Stimulated activated CD4-positive, alpha-beta T cell treated with anti-CD3 and anti-CD28 coated beads, TNF-alpha, amount 100 ng/mL, for 24 hours (primary cell): ENCODE measurements at regions not wholly inside any gene's neighbourhood (a gene's known extent, or its start where the extent isn't known, plus 50 kb on each side); places are given as distances from the start of the nearest gene placed in this dataset.
"Not testable (repeated sequence)": the region's sequence is repeated elsewhere in the genome, so short reads cannot be mapped to it uniquely, and the experiment has no call there.

Source experiments
- DNase-seq, 3 experiments: peaks; one replicate each; pipeline ENCODE4 v3.0.0-alpha.2; 2020; ENCODE audit warnings: low read depth in 3 of 3

DNA sequence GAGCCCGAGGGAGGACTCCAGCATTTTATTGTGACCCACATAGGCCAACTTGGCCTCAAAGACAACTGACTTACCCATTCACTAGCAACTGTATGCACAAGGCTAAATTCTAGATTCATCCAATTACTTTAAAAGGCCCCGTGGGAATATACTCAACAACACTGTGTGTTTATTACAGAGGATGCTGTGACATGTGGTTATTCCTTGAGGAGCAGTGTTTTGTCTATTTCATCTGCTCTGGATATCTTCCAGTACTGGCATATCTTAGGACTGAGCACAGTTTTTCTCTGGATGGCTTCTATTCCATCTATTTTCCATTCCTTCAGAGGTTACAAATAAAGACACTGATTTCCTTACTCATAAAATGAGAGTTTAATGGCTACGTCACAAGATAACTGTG lies 87.2 kb upstream of the KRAS start:
- DNase-seq, result no peak

DNA sequence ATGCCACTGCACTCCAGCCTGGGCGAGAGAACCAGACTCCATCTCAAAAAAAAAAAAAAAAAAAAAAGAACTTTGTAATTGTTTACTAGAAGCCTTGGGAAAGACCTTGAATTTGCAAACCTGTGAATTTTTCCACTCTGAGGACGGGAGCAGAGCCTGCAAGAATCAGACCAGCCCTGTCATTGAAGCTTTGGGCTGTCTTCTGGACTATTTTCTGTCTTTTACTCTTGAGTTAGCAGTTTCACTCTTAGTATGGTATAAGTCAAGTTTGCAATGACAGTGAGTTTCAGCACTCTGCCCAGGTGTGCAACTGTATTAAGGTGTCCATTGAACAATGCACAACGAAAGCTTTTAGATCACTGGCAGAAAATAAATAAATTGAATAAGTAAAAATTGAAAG lies 81.4 kb upstream of the KRAS start:
- DNase-seq, result no peak

DNA sequence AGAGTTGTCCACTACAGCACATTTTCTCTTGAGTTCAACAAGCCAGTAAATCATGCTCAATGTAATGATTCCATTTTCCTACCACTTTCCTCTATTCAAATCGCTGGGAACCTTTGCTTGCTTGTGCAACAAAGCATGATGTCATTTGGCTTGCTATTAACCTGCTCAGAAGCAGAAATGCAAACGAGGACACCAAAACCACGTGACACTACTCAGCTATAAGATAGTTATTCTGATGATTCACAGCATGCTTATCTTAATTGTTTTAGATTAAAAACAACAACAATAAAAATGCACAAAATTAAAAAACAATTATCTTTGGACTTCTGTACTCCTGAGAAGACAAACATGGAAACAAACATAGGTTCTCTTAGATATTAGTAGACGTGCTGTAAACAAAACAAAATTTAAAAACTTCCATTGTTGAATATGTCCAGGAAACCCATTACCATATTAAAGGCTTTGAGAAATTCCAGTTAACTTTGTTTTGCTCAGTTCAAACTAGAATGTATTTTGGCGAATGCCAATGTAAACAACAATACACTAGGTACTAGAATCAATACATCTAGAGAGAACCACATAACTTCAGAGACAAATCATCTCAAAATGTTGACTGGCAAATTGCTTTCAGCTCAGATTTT lies 77.5 kb upstream of the KRAS start:
- no peak for DNase-seq

DNA sequence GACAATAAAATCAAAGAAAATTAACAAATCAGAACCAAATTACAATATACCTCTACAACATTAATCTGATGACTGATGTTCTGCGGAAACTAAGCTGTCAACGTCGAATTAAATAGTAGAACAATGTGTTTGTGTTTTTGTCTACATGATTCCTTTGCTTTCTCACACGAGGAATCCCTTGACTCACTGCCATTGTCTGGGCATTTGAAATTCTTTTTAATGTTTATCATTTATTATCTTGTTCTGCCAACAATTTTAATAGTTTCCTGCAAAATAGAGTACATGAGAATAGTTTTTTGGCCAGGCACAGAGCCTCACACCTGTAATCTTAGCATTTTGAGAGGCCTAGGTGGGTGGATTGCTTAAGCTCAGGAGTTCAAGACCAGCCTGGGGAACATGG lies 76.6 kb upstream of the KRAS start:
- no peak for DNase-seq

DNA sequence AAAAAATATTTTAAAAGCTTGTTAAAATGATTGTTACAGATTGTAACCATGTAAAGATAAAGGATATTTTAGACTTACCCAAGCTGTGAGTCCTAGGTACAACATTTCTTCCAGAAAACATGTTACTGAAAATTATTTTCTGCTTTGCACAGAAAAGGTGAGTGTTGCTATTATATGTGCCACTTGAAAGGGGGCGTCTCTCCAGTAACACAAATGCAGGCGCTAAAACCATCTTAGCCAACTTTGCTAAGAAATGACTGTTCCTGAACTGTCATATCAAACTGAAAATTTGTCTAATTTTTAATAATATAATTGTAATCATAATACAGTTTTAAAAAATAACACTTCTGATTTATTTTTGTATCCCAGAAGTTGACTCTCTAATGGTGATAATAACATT lies 75.6 kb upstream of the KRAS start:
- no peak for DNase-seq

DNA sequence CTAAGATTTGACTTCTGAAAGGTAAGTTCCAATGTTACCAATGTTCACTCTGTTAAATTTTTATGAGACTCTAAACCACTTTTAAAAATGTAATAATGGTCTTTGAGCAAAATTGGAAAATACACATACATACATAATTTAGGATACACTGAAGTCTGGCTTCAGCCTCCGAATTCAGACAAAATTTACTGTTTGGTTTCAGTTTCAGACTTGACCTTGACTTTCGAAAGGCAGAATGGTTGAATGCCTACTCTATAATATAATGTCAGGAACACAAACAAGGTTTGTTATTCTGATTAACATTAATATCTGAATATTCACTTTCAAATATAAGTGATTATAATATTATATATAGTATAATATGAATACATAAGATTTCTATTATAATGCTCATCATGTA lies 74.1 kb upstream of the KRAS start:
- DNase-seq, result no peak

DNA sequence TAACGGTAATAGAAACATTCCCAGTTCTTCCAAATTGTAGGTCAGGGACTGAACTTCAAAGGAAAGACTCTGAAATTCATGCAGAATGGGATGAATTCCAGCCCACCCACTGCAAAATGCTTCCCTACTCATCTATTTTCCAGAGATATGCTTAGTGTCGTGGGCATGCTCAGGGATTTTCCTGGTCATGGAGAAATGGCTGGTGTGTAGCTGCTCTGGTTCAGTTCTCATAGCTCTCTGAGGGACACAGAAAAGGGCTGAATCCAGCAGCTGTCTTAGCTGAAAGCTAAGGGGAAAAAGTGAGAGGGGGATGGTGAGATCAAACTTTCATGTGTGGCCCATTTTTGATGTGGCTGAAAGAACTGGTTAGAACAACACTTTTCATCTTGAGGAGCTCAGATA lies 72.9 kb upstream of the KRAS start:
- no peak for DNase-seq

DNA sequence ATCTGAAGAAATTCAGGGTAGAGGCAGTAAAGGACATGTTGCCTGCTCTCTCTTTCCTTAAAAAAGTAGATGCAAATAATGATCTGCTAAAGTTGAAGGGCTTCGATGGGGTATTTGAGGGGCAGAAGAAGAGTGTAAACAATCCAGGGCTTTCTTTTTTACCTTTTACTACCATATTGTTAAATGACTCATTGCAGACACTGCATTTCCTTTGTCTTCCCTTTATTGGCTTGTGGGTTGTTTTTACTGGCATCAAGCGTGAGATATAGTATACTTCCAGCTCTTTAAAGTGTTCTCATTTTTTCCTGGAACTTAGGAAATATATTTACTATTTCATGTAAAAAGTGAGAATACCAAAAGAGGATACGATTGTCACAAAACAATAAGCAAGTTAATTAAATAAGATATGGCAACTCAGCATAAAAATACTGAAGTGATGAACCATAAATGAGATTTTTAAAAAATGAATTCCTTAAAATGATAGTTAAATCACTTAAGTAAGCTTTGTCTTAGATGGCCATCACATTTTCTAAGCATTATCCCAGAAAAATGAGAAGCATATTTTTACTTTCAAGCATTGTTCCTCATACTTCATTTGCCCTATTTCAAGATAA lies 72.3 kb upstream of the KRAS start:
- no peak for DNase-seq

DNA sequence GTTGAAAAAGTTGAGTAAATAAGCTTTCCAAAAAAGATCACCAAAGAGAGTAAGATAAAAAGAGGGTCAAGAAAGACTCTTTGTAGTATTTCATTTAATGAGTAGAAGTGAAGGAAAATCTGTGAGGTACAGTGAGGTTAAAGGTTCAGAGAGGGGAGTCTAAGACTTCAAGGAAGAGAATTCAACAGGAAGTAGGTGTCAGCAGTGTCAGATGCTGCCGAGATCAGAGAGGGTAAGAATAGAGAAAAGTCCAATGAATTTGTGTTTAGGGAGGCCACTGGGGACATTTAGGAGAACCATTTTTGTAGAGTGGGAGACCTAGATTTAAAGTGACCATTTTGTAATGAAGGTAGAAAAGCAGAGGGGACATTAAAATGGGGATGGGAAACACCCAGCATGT lies 71.6 kb upstream of the KRAS start:
- no peak for DNase-seq

DNA sequence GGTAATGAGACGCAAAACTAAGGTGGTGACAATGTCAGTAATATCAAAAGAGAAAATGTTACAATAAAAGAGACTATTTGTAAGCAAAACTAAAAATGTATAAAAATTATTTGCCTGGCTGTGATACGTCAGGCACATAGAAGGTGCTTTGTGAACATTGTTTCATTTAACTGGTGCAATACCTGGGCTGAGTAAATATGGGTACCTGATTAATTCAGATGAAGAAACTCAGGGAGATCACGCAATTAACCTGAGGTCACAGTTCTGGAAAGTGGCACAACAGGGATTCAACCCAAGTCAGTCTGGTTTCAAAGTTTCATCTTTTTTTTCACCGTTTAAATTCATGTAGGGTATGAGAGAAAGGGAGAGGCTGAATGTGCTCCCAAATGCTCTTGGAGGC lies 71.0 kb upstream of the KRAS start:
- no peak for DNase-seq

DNA sequence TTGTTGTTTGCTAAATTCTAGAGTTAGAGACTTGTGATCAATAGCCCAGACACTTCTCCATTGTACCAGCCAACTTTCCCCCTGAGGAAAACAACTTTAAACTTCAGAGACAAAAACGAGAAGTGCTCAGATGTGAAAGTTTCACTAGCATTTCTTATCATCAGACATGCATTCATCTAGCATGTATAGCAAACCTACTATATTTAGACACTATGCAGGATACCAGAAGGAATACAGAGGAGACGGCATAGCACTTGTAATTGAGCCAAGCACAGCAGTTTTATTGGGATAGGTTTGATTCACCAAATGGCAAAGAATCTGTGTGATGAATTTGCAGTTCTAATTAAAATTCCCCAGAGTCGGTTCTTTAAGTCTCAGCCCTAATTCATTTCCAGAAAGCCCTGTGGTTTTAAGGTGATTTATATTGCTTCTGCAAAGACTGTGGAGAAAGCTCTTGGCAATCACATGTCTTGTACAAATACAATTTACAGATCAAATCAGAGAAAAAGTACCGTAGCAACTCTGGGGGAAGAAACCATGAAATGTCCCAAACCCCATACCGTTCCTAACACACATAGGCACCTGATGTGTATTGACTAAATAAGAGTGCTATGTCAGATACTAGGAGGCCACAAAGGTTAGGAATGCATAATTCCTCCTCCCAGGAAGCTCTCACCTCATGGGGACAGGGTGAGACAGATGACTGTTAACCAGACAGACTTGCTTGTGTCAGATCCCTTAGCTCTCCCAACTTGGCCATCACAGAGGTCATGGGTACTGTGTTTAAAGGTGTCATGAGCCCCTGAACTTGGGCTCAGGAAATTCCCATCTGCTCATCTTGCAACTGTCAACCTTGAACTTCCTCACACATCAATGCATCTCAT lies 69.6 kb upstream of the KRAS start:
- no peak for DNase-seq

DNA sequence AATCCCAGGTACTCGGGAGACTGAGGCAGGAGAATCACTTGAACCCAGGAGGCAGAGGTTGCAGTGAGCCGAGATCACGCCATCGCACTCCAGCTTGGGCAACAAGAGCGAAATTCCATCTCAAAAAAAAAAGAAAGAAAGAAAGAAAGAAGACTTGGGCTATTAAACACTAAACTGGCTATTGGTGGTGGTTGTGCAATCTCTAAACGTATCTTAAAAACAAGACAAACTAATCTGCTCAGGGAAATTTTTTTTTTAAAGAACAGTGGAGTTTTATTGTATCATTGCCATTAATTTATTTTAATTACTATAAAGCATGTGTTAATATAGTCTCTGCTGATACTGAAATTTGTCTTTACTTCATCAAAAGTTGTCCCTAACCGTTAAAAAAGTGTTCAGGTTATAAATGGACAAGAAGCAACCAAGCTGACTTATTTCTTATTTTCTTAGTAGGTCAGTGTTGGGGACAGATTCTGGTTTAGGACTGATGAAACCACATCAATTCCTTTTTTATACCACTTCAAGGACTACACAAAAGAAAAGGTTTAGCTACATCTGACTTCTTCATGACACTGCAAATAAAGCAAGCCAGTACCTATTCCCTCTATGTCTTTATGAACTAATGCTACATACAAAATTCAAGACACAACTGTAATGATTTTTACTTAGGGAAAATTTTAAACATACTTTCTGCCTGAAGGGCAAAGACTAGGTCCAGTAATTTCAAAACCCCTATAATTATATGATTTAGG lies 68.7 kb upstream of the KRAS start:
- DNase-seq, result no peak

DNA sequence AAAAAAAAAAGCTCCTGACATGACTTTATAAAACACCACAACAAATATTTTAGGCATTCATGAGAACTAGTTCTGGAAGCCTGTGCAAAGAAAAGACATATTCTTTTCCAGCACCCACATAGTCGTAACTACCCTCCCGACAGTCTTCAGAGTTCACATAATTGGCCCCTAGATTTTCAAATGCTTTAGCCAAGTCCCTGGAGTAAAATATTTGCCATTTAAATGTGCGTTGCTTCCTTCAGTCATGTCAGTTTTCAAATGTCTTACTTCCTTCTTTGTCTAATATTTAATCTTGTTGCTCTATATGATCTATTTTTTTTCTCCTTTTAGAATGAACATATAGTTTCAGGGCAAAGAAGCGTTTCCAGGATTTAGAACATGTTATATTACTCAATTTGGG lies 66.8 kb upstream of the KRAS start:
- DNase-seq, result no peak

DNA sequence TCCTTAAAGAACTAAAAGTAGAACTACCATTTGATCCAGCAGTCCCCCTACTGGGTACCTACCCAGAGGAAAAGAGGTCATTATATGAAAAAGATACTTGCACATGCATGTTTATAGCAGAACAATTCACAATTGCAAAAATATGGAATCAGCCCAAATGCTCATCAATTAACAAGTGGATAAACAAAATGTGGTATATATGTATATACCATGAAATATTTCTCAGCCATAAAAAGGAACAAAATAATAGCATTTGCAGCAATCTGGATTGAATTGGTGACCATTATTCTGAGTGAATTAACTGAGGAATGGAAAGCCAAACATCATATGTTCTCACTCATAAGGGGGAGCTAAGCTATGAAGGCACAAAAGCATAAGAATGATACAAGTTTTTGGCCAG lies 64.7 kb upstream of the KRAS start:
- DNase-seq, result no peak

DNA sequence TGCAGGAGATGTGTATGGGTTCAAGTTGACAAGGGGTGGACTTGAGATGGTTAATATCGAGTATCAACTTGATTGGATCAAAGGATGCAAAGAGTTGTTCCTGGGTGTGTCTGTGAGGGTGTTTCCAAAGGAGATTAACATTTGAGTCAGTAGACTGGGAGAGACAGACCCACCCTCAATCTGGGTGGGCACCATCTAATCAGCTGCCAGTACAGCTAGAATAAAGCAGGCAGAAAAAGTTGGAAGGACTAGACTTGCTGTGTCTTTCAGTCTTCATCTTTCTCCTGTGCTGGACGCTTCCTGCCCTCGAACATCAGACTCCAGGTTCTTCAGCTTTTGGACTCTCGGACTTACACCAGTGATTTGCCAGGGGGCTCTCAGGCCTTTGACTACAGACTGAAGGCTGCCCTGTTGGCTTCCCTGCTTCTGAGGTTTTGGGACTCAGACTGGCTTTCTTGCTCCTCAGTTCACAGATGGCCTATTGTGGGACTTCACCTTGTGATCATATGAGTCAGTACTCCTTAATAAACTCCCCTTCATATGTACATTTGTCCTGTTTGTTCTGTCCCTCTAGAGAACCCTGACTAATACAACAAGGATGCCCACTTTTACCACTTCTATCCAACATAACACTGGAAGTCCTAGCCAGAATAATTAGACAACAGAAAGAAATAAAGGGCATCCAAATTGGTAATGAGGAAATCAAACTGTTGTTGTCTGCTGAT lies 62.7 kb upstream of the KRAS start:
- not testable (repeated sequence) for DNase-seq

DNA sequence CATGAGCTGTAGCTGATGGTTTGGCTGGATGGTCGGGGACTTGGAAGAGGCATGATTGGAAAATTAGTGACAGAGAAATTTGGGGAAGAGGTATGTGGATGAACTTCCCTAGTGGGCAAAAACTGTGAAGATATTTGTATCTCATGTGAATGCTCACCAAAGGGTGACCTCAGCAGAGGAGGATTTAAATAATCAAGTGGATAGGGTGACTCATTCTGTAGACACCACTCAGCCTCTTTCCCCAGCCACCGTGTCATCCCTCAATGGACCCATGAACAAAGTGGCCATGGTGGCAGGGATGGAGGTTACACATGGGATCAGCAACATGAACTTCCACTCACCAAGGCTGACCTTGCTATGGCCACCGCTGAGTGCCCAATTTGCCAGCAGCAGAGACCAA lies 60.8 kb upstream of the KRAS start:
- no peak for DNase-seq

DNA sequence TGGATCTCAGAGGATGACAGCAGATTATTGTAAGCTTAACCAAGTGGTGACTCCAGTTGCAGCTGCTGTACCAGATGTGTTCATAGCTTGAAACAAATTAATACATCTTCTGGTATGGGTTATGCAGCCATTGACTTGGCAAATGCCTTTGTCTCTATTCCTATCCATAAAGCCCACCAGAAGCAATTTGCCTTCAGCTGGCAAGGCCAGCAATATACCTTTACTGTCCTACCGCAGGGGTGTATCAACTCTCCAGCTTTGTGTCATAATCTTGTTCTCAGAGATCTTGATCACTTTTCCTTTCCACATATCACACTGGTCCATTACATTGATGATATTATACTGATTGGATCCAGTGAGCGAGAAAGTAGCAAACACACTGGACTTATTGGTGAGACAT lies 59.3 kb upstream of the KRAS start:
- DNase-seq, result not testable (repeated sequence)

DNA sequence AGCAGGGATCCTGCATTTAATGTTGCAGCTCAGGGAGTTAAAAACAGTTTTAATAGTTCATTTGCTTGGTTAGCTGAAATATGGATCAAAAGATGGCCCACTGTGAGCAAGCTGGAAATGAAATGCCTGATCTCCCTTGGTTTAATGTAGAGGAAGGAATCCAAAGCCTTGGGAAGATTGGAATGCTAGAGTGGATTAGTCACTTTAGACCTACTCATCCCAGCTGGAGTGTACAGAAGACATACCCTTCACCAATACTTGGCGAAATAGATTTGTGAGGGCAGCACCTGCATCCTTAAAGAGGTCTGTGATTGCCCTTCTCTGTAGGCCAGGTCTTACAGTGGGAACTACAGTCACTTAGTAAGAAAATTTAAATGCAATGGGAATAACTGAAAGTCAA lies 58.0 kb upstream of the KRAS start:
- DNase-seq, result no peak

DNA sequence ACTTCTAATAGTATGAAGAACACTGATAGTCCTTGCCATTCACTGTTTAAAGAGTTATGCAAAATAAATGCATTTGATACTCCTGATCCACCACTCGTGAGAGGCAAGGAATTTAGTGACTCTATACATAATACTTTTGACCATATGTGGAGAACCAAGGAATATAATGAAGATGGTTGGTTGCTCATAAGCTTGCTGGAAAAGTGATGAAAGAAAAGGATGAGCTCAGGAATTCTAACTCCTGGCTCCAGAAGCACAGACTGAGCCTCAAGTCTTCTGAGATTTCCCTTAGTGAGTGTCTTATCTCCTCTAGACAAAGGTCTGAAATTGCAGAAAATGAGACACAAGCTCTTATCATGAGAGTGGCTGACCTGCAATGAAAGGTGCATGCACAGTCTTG lies 57.1 kb upstream of the KRAS start:
- DNase-seq, result no peak

DNA sequence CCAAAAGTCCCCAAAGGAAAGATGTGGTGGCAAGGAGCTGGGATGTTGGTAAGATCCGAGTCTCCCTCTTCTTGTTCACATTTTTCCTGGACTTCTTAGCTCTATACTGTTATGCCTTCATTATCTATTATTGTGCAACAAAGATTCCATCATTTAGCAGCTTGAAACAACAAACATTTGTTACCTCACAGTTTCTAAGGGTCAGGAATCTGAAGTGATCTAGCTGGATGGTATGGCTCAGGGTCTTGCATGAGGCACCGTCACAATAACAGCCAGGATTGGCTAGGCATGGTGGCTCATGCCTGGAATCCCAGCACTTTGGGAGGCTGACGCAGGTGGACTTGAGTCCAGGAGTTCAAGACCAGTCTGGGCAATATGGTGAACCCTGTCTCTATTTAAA lies 51.1 kb upstream of the KRAS start:
- no peak for DNase-seq
